Stimulated activated CD4-positive, alpha-beta T cell treated with anti-CD3 and anti-CD28 coated beads, Interleukin-4, amount 100 ng/mL, for 24 hours (primary cell): ENCODE measurements at regions not wholly inside any gene's neighbourhood (a gene's known extent, or its start where the extent isn't known, plus 50 kb on each side); places are given as distances from the start of the nearest gene placed in this dataset.

ENCODE experiments used
- DNase-seq: peaks from one replicate; pipeline ENCODE4 v3.0.0-alpha.2; 2020

GRCh38 chr4:20302336-20302735 is 50.6 kb downstream of the SLIT2 start:
- DNase-seq, result no peak

DNA sequence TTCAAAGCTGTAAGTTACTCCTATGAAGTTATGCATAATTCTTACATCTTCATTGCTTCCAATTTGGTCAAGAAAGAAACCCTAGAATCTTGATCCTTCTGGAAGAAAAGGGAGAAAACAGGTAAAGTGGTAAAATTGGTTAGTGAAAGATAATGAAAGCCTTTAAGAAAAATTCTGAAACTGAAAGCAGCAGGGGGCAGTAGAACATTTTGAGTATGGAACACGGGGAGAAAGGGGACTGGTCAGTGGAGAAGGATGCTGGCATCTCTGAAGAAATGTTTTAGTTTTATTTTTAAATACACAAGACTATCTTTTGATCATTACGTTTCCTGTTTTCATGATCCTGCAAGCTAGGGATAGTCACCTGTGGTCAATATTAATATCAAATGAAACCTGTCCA is 54.3 kb downstream of the SLIT2 start:
- no peak for DNase-seq

GRCh38 chr4:20311856-20312255 is 60.2 kb downstream of the SLIT2 start:
- DNase-seq, result no peak

DNA sequence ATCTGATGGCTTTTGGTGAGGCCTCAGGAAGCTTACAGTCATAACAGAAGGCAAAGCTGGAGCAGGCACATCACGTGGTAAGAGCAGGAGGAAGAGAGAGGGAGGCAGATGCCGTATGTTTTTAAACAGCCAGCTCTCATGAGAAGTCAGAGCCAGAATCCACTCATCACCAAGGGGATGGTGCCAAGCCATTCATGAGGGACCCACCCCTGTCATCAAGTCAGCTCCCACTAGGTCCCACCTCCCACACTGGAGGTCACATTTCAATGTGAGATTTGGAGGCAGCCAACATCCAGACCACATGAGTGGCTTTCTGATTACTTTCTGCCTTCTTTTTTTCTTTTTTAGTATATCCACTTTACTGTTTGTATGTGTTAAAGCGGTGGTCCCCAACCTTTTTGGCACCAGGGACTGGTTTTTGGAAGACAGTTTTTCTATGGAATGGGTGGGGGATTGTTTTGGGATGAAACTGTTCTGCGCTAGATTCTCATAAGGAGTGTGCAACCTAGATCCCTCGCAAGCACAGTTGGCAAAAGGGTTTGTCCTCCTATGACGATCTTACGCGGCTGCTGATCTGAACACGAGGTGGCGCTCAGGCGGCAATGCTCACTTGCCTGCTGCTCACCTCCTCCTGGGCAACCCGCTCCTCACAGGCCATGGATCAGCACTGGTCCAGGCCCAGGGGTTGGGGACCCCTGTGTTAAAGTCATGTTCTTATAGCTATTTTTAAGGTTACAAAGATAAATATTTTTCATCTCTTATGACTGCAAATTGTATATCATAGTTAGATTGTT is 61.7 kb downstream of the SLIT2 start:
- no peak for DNase-seq

DNA sequence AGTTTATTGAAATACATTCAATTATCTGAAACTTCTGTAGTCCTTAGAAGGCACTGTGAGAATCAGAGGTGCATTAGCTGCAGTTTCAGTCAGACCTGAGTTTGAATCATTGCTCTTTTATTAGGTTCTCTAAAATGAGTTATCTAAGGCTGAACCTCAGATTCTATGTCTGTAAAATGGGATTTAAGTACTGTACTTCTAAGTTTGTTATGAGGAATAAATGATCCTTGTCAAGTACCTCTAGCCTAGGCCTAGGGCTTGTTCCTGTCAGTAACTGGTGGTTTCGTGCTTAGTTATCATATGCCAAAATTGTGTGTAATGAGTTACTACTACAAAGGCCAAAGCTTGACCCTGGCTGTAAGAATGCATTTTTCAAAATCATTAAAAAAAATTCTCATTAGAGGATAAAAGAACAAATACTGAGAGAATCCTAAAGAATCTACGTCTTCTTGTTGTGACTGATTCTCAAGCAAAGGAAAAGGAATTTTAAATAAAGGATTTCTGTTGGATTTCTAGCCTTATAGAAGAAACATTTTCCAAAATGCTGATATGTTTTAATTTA is 65.8 kb downstream of the SLIT2 start:
- no peak for DNase-seq

DNA sequence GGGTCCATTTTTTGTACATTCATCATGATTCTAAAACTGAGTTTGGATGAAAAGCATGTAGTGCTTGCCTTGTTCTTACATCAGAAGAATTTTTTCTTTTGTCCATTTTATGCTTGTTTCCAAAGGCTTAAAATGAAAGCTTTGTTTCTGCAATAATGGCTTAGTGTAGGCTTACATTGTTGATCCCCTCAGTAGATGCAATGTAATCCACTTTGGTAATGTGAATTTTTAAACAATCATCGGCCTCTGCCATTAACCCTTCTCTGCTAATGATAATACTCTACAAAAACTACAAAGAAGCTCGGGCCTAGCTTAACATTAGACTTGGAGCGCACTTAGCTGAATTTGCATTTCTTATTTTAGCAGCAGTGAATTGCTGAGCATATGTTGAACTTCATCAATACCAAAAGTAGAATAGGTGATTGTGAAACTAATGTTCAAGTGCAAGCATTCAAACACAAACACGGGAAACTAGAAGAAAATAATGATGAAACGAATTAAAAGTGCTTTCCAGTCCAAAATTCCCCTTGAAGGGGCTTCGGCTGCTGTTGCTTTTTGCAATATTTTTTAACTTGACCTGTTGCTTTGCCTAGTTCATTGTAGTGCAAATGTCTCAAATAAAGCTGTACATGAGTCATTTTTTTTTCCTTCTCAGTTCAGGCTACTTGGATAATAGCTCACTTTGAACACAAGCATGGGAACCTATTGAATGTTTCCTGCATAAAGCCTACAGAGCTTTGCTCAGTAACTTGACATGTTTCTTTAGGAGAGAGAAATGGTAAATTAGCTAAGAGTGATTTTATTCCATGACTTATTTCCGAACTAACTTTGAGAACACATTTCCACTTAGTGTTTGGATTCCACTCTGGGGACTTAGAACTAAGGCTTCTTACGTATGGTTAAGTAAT is 66.5 kb downstream of the SLIT2 start:
- no peak for DNase-seq

GRCh38 chr4:20318909-20319277 is 67.2 kb downstream of the SLIT2 start:
- DNase-seq, result no peak

GRCh38 chr4:20319825-20320612 is 68.3 kb downstream of the SLIT2 start:
- no peak for DNase-seq

DNA sequence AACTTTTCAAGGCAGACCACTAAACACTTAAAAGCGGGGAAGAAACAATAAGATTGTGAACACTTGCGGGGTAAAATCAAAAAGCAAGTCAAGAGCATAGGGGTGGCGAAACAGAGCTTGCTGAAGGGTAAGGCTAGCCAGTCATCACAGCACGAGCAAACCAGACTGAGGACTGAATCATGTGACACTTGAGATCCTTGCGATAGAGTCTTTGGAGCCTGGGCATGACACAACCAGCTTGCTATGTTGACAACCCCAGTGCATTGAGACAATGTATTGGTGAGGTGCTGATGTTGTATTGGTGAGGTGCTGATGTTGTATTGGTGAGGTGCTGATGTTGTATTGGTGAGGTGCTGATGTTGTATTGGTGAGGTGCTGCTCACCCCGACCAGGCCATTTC is 72.3 kb downstream of the SLIT2 start:
- DNase-seq, result no peak

- no peak for DNase-seq
These were observed 74.8 kb downstream of the SLIT2 start for GRCh38 chr4:20326460-20326859.

DNA sequence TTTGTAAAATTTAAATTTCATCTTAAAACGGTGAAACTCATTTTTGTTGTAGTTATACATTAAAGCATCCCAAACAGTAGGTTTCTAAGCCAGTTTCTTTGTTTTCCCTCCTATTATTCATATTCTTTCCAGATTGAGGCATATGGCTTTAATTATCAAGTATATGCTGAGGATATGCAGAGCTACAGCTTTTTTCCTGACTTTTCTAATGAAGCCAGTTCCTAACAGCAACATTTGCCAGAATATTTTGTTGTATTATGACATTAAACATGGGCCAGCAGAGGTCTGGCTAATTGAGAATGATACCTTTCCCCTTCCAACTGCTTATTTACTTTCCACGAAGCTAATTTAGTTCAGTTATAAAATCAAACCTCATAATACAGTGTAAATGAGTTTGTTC is 75.3 kb downstream of the SLIT2 start:
- DNase-seq, result no peak

GRCh38 chr4:20327808-20328207 is 76.1 kb downstream of the SLIT2 start:
- no peak for DNase-seq

GRCh38 chr4:20331642-20332041 is 79.9 kb downstream of the SLIT2 start:
- DNase-seq, result no peak

DNA sequence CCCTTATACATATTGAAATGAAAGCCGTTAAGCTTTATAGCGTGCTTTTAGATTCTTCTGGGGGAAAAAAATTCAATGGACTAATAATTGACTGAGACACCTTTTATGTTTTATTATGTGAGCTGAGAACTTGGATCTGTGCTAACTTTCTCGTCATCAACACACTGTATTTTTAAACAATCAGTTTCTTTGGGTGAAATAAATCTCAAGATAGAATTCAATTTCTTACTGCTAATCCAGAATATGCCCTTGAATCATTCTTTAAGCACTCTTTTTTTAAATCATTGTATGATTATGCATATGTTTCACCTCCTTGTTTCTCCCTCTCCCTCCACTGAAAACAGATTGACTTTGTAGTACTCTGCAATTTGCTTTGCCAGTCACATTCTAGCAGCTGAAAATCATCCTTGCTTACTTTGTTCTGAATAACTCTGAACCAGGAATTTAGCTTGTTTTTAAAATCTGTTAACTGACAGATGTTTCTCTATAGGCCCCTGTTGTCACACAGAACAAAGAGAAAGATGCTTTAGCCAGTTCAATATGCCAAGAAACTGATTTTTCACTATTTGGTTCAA is 81.5 kb downstream of the SLIT2 start:
- DNase-seq, result no peak

- no peak for DNase-seq
These were observed 85.6 kb downstream of the SLIT2 start for GRCh38 chr4:20337261-20337664.

DNA sequence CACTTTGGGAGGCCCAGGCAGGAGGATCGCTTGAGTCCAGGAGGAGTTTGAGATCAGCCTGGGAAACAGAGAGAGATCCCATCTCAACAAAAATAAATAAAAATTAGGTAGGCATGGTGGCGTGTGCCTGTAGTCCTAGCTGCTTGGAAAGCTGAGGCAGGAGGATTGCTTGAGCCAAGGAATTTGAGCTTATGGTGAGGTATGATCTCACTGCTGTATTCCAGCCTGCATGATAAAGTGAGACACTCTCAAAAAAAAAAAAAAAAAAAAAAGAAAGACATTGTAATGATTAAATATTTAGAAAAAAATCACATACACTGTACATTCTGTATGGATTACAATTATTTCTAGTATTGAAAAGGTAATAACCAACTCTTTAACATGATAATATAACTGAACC is 87.1 kb downstream of the SLIT2 start:
- DNase-seq, result no peak

DNA sequence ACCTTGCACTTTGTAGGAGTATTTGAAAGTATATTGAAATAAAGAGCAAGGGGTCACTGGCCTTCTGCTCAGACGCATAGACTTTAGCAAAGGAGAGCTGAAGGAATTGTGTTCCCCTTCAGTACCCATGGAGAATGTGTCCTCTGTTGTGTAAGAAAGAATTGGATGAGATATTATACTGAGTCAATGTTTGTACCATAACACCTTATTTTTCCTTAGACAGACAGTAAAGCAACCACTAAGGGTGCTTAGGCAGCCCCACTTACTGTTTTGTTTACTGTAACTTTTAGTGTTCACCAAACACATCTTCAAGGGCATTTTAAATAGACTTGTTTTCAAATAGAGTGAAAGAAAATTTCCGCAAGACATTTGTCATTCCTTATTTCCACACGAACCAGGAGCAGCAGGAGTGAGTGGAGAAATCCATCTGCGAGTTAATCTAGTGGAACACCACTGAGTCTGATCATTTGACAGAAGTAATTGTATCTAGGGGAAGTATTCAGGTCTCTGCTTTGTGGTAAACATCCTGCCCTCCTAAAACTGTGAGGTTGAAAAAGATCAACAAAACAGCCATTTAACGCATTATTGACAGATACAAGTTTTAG is 89.5 kb downstream of the SLIT2 start:
- no peak for DNase-seq

GRCh38 chr4:20347531-20347930 is 95.8 kb downstream of the SLIT2 start:
- DNase-seq, result no peak

DNA sequence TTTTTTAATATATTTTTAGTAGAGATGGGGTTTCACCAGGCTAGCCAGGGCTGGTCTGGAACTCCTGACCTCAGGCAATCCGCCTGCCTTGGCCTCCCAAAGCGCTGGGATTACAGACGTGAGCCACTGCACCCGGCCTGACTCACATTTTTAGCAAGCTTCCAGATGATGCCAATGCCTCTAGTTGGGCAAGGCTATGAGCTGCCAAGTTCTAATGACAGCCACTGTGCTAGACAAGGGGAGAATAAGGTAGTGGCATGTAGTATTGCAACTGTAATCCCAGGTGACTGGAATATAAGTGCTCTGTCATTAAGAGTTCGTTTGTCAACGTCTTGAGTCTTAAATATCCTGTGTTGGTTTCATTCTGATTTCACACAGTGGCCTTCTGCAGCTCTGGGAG is 96.7 kb downstream of the SLIT2 start:
- no peak for DNase-seq

- no peak for DNase-seq
These were observed 99.9 kb downstream of the SLIT2 start for GRCh38 chr4:20351360-20352162.

DNA sequence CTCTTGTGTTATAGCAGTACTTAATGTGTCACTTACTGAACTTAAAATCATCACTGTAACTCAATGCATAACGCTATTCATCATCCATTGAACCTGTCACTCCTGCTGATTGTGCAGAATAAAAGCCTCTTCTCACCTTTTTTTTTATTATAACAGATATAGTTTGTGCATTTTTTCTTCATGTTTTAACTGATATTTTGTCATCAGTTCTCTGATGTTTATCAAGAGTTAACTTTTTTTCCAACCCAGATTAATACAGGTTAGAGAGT is 100.4 kb downstream of the SLIT2 start:
- DNase-seq, result no peak

GRCh38 chr4:20353646-20354045 is 101.9 kb downstream of the SLIT2 start:
- DNase-seq, result no peak
